Esophagus muscularis mucosa (tissue), 4 donors: ENCODE measurements at regions not wholly inside any gene's neighbourhood (a gene's known extent, or its start where the extent isn't known, plus 50 kb on each side); places are given as distances from the start of the nearest gene placed in this dataset.

ENCODE experiments used
- EP300 ChIP-seq: sonication (generic); formaldehyde crosslinking; IDR thresholded peaks from one replicate; pipeline ENCODE4 v1.6.1; 2017; ENCODE audit warnings: antibody characterized with exemption
- POLR2A ChIP-seq: fragments of 450-650 bp; IDR thresholded peaks from one replicate; pipeline ENCODE4 v1.6.1; 2017; ENCODE audit warnings: antibody characterized with exemption, moderate library complexity, mild to moderate bottlenecking, low read depth
- TF ChIP-seq, protein P1 (sequence below), 3 experiments: fragments of 200-600 bp in 2 of 3; fragments of 450-650 bp in 1 of 3; sonication (generic) in 2 of 3; IDR thresholded peaks; one replicate each; pipeline ENCODE4 v1.5.1; 2017 to 2019; ENCODE audit warnings: antibody characterized with exemption in 3 of 3, mild to moderate bottlenecking in 2 of 3, moderate library complexity in 1 of 3

DNA sequence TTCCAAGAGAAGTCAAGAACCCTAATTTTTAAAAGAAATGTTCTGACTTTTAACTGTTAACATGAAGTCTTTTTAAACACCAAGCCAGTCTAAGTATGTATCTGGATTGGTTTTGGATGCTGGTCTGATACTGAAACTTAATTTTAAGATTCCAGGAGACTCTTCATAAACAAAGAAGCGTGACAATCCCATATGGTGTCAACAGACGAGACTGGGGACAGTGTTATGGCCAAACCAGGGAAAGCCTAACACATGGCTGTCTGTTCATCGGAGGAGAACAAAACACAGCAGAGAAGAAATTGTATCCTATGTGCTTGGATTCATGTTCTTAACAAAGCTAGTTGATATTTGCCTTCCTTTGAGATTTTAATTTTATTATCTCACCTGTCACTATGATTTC lies 80.5 kb upstream of the UPP2 start:
- TF ChIP-seq POLR2A: no peak
- TF ChIP-seq, protein P1, sequence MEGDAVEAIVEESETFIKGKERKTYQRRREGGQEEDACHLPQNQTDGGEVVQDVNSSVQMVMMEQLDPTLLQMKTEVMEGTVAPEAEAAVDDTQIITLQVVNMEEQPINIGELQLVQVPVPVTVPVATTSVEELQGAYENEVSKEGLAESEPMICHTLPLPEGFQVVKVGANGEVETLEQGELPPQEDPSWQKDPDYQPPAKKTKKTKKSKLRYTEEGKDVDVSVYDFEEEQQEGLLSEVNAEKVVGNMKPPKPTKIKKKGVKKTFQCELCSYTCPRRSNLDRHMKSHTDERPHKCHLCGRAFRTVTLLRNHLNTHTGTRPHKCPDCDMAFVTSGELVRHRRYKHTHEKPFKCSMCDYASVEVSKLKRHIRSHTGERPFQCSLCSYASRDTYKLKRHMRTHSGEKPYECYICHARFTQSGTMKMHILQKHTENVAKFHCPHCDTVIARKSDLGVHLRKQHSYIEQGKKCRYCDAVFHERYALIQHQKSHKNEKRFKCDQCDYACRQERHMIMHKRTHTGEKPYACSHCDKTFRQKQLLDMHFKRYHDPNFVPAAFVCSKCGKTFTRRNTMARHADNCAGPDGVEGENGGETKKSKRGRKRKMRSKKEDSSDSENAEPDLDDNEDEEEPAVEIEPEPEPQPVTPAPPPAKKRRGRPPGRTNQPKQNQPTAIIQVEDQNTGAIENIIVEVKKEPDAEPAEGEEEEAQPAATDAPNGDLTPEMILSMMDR (IDR thresholded peaks at IDR 0.05): no peak
- TF ChIP-seq EP300: no peak
